ENCODE measurements at regions not wholly inside any gene's neighbourhood (a gene's known extent, or its start where the extent isn't known, plus 50 kb on each side); places are given as distances from the start of the nearest gene placed in this dataset.

DNA sequence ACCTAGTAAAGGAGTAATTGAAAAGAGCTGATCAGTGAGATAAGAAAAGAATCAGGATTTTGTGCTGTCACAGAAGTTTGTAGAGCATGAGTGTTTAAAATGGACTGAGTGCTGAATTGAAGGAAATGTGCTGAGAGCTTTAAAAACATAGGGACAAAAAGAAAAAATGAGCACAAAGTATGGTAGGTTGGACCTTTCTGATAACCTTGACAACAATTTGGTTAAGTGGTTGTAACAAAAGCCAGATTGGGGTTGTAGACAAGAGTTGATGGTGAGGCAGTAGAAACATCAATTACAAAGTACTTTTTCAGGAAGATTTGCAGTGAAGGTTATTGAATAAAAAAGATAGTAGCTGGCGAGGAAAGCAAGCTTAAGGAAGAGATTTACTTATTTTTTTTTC lies 674.7 kb upstream of the KIF2B start:
- DNase-seq: no peak

DNA sequence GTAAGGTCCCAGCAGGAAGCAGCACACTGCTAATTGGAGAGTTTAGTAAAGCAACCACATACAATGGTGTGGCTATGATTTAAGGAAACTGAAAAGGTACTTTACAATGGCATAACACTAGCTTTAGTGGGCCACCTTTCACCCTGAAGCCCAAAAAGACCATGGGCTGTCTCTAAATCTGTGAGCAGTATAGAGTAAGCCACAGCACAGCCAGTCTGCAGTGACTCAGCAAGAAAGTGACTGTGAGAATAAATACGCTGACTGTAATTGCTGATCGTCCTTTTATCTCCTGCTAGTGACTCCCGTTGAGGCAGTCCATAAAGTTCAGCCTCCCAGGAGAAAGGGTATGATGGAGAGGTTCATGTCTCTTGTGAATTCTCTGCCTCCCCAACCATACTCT lies 679.8 kb upstream of the KIF2B start:
- DNase-seq: peak in 1 of 2 experiments; percentile 66

DNA sequence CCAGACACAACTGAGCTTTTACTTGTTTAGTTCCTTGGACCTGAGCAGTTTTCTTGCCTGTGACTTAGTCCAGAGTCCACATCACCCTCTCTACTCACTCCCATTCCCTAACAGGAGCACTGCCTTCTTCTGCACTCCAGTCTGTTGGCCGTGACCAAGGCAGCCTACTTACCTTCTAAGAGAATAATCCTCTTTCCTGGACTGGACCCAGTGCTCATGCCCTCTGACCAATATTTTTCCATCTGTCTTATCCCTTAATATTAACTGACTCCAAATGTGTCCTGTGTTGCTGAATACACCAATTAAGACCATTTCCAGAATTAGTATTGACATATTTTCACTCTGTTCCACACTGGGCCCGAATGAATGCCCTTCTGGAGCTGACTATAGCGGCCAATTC lies 681.0 kb upstream of the KIF2B start:
- no peak for DNase-seq

- no peak for DNase-seq
These were observed 681.4 kb upstream of the KIF2B start for GRCh38 chr17:53141280-53141679.

DNA sequence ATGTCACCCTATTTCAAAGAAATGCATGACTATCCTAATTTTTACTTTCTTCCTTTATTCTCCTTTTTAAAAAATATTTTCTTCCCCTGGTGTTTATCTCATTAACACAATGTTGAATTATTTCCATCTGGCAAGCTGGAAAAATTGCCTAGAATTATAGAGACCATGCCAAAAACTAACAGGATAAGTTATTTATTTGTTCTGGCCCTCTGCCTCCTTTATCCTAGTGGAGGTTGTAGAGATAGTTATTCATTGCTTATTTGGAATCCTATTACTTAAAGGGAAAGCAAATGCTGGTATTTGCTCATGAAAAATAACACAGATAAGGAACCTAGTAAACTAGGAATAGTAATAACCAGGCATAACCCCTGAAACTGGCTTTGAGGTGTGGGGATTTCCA lies 684.9 kb upstream of the KIF2B start:
- DNase-seq: peak in 1 of 2 experiments; percentile 22

DNA sequence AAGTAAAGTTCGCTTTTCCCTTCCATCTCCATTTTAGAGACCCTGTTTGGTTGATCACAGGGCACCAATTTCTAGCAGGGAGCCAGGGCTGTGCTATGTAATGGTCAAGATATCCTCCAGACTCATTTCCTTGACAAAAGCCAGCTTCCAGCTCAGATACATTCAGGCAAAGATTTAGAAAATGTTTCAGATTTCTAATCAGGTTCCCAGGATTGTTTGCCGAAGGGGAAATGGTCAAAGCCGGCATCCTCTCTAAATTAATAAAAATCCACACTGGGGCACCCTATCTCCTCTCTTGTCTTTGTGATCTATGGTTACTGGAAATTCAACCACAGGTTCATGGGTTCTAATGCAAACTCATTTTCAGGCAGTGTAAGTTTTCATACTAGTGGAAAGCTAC lies 686.8 kb upstream of the KIF2B start:
- no peak for DNase-seq

GRCh38 chr17:53134548-53134947 lies 688.2 kb upstream of the KIF2B start:
- DNase-seq: peak in 1 of 2 experiments; percentile 64

DNA sequence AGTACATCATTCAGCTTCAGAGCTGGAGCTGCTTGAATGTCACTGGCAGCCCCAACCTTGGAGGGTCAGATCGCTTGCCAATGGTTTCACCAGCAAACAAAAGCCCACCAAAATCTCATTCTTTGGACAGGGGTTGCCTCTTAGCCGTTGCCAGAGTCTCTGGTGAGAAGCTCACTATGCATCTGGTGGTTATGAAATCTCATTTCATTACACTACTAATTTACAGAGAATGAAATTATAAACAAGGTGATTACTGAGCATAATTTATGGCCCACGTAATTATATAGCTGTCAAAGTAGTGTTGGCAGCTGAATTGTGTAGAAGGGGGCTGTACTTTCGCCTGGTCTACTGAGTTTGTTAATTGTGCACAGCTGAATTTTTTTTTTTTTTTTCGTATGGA lies 688.9 kb upstream of the KIF2B start:
- DNase-seq: peak; percentile 71 to 91

- DNase-seq: no peak
These were observed 692.9 kb upstream of the KIF2B start for GRCh38 chr17:53129863-53130262.

DNA sequence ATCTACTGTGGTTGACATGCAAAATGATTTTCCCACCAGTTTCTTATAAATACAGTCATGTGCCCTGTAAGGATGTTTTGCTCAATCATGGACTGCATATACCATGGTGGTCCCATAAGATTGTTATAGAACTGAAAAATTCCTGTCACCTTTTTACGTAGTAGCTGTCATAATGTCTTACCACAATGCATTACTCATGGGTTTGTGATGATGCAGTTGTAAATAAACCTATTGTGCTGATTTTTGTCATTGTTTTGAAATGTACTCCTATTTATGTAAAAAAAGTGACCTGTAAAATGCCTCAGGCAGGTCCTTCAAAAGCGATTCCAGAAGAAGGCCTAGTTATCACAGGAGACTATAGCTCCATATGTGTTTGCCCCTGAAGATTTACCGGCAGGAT lies 695.4 kb upstream of the KIF2B start:
- no peak for DNase-seq

- no peak for DNase-seq
These were observed 699.8 kb upstream of the KIF2B start for GRCh38 chr17:53122966-53123365.

- no peak for DNase-seq
These were observed 703.0 kb upstream of the KIF2B start for GRCh38 chr17:53119773-53120172.

- no peak for DNase-seq
These were observed 703.8 kb upstream of the KIF2B start for GRCh38 chr17:53118948-53119347.

DNA sequence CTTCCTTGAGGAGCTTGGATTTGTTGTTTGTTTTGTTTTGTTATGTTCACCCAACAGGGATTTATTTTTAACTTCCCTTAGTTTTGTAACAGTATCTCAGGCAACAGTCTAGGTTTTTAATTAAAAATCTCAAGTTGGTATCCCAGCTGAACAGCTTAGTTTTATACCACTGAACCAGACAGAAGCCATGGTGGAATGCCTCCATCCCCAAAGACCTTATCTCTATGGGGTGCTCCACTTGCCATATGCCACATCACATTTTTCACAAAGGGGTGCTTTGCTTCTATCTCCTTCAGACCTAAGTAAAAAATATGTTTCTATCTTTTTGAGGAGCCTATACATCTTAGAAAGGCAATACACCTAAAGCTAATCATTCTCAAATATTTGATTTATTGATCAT lies 715.8 kb upstream of the KIF2B start:
- no peak for DNase-seq

DNA sequence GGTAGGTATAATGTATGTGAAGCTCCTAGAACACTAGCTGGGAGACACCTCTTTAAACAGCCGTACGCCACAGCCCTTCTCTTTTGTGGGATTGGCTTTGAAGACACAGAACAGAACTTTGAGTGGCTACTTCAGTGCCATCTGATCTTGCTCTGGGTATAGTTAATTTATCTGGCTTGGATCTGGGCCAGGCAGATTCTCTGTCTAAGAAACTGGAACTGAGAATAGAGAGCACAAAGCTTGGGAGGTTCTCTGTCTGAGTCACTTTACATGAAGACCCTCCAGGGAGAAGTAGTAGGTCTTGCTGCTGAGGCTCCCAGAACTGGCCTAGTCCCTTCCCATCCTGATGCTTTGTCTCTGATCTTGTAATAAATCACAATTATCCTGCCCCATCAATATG lies 721.0 kb upstream of the KIF2B start:
- DNase-seq: no peak

GRCh38 chr17:53100126-53100525 lies 722.6 kb upstream of the KIF2B start:
- peak; percentile 20 to 25 for DNase-seq

DNA sequence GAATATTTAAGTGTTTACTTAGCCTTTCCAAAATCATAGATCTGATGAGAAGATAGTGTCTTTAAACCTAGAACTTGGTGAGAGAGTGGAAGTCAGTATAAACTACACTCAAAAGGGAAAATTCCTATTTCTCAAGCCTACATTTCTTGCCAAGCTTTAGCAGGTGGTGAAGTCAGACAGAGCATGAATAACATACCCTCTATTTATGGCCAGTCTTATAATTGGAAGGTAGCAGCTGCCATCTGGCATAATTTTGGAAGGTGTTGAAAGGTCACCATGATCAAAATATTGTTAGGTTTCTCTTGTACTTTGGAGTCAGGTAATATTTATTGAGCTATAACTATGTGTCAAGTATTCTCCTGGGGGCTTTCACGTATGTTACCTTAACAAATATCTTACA lies 729.3 kb upstream of the KIF2B start:
- DNase-seq: peak in 1 of 2 experiments; percentile 31

GRCh38 chr17:53092072-53092471 lies 730.7 kb upstream of the KIF2B start:
- no peak for DNase-seq

GRCh38 chr17:53090770-53091169 lies 732.0 kb upstream of the KIF2B start:
- DNase-seq: no peak

- no peak for DNase-seq
These were observed 734.2 kb upstream of the KIF2B start for GRCh38 chr17:53088481-53088880.

- DNase-seq: no peak
These were observed 761.3 kb upstream of the KIF2B start for GRCh38 chr17:53061446-53061845.

GRCh38 chr17:53058031-53058430 lies 764.7 kb upstream of the KIF2B start:
- DNase-seq: peak in 1 of 2 experiments; percentile 8

DNA sequence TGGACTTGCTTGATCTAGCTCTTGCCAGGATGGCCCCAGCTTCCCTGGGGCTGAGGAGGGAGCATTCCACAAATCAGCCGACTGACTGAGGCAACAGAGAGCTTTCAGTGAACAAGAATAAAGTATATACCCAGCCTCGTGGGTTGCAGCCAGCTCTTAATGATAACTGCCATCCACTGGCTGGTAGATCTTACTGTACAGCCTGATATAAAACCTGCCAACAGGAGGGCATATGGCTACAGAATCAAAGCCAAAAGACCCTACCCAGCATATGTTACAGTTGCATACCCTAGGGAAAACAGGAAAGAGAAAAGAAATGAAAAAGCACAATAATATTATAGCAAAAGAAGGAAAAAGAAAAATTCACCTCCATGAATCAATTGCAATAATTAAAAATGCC lies 775.9 kb upstream of the KIF2B start:
- DNase-seq: no peak

DNA sequence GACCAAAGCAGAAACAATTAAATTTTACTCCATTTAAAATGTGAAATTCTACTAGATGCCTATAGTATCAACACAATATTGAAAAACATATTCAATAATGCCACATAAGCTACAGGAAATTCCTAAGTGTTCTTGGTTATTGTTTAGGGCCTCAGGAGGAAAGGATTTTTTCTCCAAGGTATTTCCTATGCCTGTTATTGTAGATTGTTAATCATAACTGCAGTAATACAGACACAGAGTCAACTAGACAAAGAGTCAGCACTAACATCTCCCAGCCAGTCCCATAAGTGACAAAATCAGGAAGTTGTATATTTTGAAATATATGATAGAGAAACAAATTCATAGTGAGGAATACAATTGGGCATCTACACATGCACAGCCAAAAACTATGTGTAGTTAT lies 782.7 kb upstream of the KIF2B start:
- no peak for DNase-seq

- no peak for DNase-seq
These were observed 789.4 kb upstream of the KIF2B start for GRCh38 chr17:53033297-53033696.

- DNase-seq: peak; percentile 76 to 91
These were observed 789.9 kb upstream of the KIF2B start for GRCh38 chr17:53032861-53033271.

All from NCI-H2081 (cell line).